ENCODE measurements at regions not wholly inside any gene's neighbourhood (a gene's known extent, or its start where the extent isn't known, plus 50 kb on each side); places are given as distances from the start of the nearest gene placed in this dataset.

DNA sequence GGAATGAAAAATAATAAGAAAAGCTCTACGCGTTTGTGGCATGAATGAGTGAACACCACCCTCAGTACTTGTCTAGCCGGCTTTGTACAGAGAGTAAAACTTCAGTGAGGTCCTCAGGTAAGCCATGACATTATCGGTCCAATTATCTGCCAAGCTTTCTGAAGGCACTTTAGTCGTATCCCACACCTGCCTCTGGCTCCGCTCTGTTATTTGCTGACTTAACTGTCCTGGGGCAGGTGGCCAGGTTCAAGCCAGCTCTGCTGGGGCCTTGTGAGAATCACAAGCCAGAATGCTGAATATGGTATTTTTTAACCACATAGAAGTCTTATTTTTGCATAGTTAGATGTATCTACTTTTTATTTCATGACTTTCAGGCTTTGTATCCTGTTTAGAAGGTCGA, 66.0 kb upstream of the FHIP2A start:
- DNase-seq (ENCODE audit: low spot score): no peak
- TF ChIP-seq, protein P1, sequence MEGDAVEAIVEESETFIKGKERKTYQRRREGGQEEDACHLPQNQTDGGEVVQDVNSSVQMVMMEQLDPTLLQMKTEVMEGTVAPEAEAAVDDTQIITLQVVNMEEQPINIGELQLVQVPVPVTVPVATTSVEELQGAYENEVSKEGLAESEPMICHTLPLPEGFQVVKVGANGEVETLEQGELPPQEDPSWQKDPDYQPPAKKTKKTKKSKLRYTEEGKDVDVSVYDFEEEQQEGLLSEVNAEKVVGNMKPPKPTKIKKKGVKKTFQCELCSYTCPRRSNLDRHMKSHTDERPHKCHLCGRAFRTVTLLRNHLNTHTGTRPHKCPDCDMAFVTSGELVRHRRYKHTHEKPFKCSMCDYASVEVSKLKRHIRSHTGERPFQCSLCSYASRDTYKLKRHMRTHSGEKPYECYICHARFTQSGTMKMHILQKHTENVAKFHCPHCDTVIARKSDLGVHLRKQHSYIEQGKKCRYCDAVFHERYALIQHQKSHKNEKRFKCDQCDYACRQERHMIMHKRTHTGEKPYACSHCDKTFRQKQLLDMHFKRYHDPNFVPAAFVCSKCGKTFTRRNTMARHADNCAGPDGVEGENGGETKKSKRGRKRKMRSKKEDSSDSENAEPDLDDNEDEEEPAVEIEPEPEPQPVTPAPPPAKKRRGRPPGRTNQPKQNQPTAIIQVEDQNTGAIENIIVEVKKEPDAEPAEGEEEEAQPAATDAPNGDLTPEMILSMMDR (conservative IDR thresholded peaks at IDR 0.05; ENCODE audit: low read depth): no peak
- POLR2A ChIA-PET (ENCODE audit: low non-redundant PET): no interaction called here
- CTCF ChIA-PET: no interaction called here
- no peak overlapping the region for H3K27ac ChIP-seq

DNA sequence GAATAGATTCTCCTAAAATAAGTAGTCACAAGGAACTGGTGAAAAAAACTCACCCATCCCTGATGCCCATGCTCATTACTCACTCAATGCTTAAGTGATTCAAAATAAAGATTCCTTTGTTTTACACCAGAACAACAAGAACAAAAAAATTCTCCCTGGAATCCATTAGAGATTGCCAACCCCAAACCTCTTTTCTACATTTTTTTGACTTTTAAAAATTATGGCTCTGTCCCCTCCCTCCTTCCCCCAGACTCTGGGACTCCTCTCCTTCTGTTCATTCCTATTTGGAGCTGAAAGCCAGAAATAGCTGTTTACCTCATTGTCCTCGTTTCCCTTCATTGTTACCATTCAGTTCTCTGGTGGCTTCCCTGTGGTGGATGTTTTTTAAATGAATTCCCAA, 63.2 kb upstream of the FHIP2A start:
- CTCF ChIA-PET: interaction anchor here (0.7 kb wide), 1 partner anchor 798 kb away, joined by 4 read pairs; no protein-coding TSS in a partner anchor
- H3K27ac ChIP-seq: no peak overlapping the region
- TF ChIP-seq, protein P1 (conservative IDR thresholded peaks at IDR 0.05; ENCODE audit: low read depth): no peak
- POLR2A ChIA-PET (ENCODE audit: low non-redundant PET): interaction anchor here (0.5 kb wide), 1 partner anchor 30 kb away, joined by 4 read pairs; no protein-coding TSS in a partner anchor
- no peak for DNase-seq (ENCODE audit: low spot score)

DNA sequence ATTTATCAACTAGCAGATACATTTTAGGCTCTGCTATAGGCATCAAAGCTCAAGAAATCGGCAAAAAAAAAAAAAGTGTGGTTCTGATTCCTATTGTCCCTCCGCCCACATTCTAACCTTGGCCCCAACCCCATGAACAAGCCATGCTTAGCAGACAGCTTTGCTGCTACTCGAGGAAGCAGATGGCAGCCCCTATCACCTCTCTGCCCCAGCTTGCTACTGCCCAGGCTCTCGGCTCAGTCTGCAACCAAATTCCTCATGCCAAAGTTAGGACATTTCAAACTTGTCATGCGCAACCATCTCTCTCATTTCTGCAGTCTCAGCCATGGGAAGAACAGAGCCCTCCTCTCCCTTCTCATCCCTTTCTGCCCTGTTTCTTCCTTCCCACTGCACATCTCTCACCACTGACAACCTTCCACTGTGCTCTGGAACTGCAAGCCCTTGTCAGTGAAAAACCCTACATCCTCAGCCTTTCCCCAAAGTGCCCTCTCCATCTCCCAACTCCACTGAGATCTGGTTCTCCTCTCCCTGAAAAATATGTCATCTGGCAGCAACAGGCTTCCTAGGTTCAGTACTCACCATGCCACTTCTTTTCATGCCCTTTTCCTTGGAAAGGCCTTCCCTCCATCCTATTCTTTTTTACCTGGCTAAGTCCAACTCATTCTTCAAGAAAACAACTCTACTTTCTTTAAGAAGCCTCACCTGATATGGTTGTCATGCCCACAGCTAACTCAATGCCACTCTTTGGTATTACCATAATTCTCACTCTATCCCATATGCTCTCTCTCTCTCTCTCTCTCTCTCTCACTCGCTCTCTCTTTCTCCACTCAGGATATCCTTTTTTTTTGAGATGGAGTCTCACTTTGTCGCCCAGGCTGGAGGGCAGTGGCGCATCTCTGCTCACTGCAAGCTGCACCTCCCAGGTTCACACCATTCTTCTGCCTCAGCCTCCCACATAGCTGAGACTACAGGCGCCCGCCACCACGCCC, 60.1 kb upstream of the FHIP2A start:
- no peak overlapping the region for H3K27ac ChIP-seq
- ChIA-PET CTCF (interaction anchor here (0.6 kb wide), 2 partner anchors 38 to 1134 kb away, joined by 3 read pairs; no protein-coding TSS in a partner anchor), POLR2A (ENCODE audit: low non-redundant PET) (no interaction called here)
- TF ChIP-seq, protein P1 (conservative IDR thresholded peaks at IDR 0.05; ENCODE audit: low read depth): no peak
- DNase-seq (ENCODE audit: low spot score): no peak

DNA sequence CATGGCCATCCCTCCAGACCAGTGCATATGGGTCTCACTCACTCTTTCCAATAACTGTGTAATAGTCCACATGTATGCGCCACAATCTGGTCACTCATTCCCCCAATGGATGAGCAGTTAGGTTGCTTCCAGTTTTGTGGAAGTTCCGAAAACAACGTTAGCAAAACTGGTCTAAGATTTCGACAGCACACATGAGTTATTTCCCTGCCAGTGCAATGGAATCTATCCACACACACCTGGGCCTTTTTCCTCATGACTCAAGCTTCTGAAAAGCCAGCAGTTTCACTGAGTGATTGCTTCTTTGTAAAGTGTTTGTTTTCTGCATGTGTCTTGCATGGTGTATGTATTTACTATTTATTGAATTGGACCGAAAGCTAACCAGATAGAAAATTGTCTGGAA, 58.8 kb upstream of the FHIP2A start:
- POLR2A ChIA-PET (ENCODE audit: low non-redundant PET): no interaction called here
- CTCF ChIA-PET: no interaction called here
- no peak overlapping the region for H3K27ac ChIP-seq
- TF ChIP-seq, protein P1 (conservative IDR thresholded peaks at IDR 0.05; ENCODE audit: low read depth): no peak
- DNase-seq (ENCODE audit: low spot score): no peak

DNA sequence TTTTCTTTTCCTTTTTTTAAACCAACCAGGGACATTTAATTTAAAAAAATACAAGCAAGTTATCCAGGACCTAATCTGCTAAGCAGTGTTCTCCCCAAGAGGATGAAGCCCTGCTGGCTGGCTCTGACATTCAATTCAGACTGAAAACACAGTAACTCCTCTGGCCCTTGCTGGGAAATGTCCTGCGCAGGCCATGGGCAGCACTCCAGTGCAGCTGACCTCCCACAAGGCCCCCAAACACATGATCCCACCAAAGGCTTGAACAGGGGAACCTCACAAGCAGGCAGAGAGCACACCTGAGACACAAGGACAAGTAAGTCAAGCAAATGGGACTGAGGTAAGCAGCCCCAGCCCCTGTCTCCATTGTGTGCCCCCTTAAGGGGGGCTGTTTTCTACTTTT, 56.9 kb upstream of the FHIP2A start:
- no peak for DNase-seq (ENCODE audit: low spot score)
- ChIA-PET POLR2A (ENCODE audit: low non-redundant PET) (no interaction called here), CTCF (interaction anchor here (0.6 kb wide), 1 partner anchor 323 kb away, joined by 7 read pairs; no protein-coding TSS in a partner anchor)
- no peak overlapping the region for H3K27ac ChIP-seq
- TF ChIP-seq, protein P1 (conservative IDR thresholded peaks at IDR 0.05; ENCODE audit: low read depth): no peak

DNA sequence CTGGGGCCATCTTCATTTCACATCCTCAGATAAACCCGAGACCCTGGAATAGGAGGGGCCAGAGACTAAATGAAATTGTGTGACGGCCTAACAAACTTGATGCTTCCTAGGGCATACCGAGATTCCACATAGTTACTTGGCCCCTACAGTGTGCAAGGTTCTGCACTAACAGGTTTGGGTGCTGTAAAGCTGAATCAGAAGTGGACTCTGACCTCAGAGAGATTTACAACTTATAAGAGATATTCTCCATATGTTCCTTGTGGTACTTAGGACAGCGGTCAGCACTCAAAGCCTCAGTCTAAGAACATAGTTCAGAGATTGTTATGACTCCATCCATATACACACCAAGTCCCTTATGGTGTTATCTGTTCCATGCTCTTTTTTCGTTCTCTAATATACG, 55.1 kb upstream of the FHIP2A start:
- TF ChIP-seq, protein P1 (conservative IDR thresholded peaks at IDR 0.05; ENCODE audit: low read depth): no peak
- H3K27ac ChIP-seq: no peak overlapping the region
- DNase-seq (ENCODE audit: low spot score): no peak
- CTCF ChIA-PET: no interaction called here
- POLR2A ChIA-PET (ENCODE audit: low non-redundant PET): no interaction called here

Measured in RWPE1 (cell line).